ENCODE measurements at regions not wholly inside any gene's neighbourhood (a gene's known extent, or its start where the extent isn't known, plus 50 kb on each side); places are given as distances from the start of the nearest gene placed in this dataset.

GRCh38 chr12:74988156-74988555, 221.5 kb downstream of the KCNC2 start:
- H3K27ac ChIP-seq (ENCODE audit: low read depth in 2 of 2, low read length in 2 of 2), result no peak overlapping the region
- intact Hi-C loops (cut with DNase I), result no loop called here
- no peak overlapping the region for H3K4me3 ChIP-seq (ENCODE audit: low read length in 3 of 3)
- H3K9me3 ChIP-seq (ENCODE audit: control insufficient read depth in 2 of 3, insufficient read depth in 1 of 3, low read length in 3 of 3), result no peaks in the 10 kb centered on the region
- no peaks in the 10 kb centered on the region for H3K27me3 ChIP-seq (ENCODE audit: control insufficient read depth, insufficient read depth, low read length)
- DNase-seq (no peak), FAIRE-seq (no peak)
- no peak overlapping the region for H3K9ac ChIP-seq (ENCODE audit: low read length in 3 of 3)
- no peaks in the 10 kb centered on the region for H3K36me3 ChIP-seq (ENCODE audit: control insufficient read depth in 2 of 3, insufficient read depth in 3 of 3, low read length in 3 of 3)
- H3K4me1 ChIP-seq (ENCODE audit: control insufficient read depth in 2 of 3, insufficient read depth in 2 of 3, low read depth in 1 of 3, low read length in 3 of 3), result no peaks in the 10 kb centered on the region
- no peak for TF ChIP-seq CTCF (IDR thresholded peaks at IDR 0.05; ENCODE audit: borderline replicate concordance, extremely low read depth, insufficient read depth)
